ENCODE measurements at regions not wholly inside any gene's neighbourhood (a gene's known extent, or its start where the extent isn't known, plus 50 kb on each side); places are given as distances from the start of the nearest gene placed in this dataset.

DNA sequence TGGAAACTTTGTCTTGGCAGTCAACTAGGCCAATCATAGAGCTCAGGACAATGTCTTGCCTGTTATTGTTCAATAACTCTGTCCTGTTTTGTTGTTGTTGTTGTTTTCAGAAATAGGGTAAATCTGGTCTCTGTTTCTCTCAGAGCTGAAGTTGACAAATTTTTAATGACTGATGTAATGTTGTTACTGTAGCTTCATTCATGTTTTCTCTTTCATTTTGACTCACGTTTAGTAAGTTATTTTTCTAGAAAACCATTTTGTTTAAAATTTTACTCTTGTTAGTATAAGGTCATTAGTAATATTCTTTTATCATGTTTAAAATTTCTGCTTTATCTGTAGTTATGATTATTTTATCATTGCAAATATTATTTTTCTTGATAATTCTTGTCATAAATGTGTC is 51.6 kb upstream of the GRIK2 start:
- Histone ChIP-seq H3K9me3 (peaks cover 0 to 26% (median 2%) of the 10 kb centered on the region in 8 donors), H3K4me1 (no peaks in the 10 kb centered on the region), H3K27me3 (replicated peaks in 1 of 7) (no peaks in the 10 kb centered on the region), H3K36me3 (no peaks in the 10 kb centered on the region), H3K27ac (no peak overlapping the region), H3K4me3 (no peak overlapping the region)
- TF ChIP-seq POLR2A (IDR thresholded peaks at IDR 0.05) (no peak), POLR2AphosphoS5 (IDR thresholded peaks at IDR 0.05) (no peak)
- TF ChIP-seq, protein P1, sequence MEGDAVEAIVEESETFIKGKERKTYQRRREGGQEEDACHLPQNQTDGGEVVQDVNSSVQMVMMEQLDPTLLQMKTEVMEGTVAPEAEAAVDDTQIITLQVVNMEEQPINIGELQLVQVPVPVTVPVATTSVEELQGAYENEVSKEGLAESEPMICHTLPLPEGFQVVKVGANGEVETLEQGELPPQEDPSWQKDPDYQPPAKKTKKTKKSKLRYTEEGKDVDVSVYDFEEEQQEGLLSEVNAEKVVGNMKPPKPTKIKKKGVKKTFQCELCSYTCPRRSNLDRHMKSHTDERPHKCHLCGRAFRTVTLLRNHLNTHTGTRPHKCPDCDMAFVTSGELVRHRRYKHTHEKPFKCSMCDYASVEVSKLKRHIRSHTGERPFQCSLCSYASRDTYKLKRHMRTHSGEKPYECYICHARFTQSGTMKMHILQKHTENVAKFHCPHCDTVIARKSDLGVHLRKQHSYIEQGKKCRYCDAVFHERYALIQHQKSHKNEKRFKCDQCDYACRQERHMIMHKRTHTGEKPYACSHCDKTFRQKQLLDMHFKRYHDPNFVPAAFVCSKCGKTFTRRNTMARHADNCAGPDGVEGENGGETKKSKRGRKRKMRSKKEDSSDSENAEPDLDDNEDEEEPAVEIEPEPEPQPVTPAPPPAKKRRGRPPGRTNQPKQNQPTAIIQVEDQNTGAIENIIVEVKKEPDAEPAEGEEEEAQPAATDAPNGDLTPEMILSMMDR (IDR thresholded peaks at IDR 0.05 in 8 of 11, conservative IDR thresholded peaks at IDR 0.05 in 3 of 11): no peak
- intact Hi-C loops (cut with DNase I; ENCODE audit: low total_unique reads): no loop called here
- WGBS, 5 donors: 50 to 67% (median 60%) methylated on average over 1 of the region's 1 CpG
- no peak for DNase-seq
